Ishikawa (cell line): ENCODE measurements at regions not wholly inside any gene's neighbourhood (a gene's known extent, or its start where the extent isn't known, plus 50 kb on each side); places are given as distances from the start of the nearest gene placed in this dataset.

Experiments
- FOXM1 ChIP-seq: IDR thresholded peaks from 2 replicates; pipeline ENCODE4 v1.6.1; 2012; ENCODE audit warnings: low read depth, borderline replicate concordance
- TEAD4 ChIP-seq: IDR thresholded peaks from 2 replicates; pipeline ENCODE4 v1.6.1; 2012

- no peak for TF ChIP-seq FOXM1
- no peak for TF ChIP-seq TEAD4
Observed at GRCh38 chr16:26709754-26710153, 357.0 kb upstream of the C16orf82 start.
